ENCODE measurements at regions not wholly inside any gene's neighbourhood (a gene's known extent, or its start where the extent isn't known, plus 50 kb on each side); places are given as distances from the start of the nearest gene placed in this dataset.

GRCh38 chr12:27183342-27183741 is 60.7 kb upstream of the STK38L start:
- H3K4me1 ChIP-seq (ENCODE audit: control insufficient read depth, insufficient read depth, low read length) = no peaks in the 10 kb centered on the region
- peaks cover 18% of the 10 kb centered on the region for H3K27me3 ChIP-seq (ENCODE audit: control insufficient read depth, insufficient read depth, low read length)
- H3K36me3 ChIP-seq (ENCODE audit: control insufficient read depth, insufficient read depth, low read length) = no peaks in the 10 kb centered on the region
- in situ Hi-C loops (cut with HindIII; ENCODE audit: low pct_unique_long_range_greater_than_20kb, low sequenced_read_pairs) (no loop called here), intact Hi-C loops (cut with micrococcal nuclease; ENCODE audit: unreplicated experiment) (no loop called here)
- ATAC-seq (no peak), DNase-seq (ENCODE audit: low read depth, low spot score) (no peak)
- BruUV-seq (replicated peaks) = no TSS peak
- H3K27ac ChIP-seq (ENCODE audit: low read length) = no peak overlapping the region
- no peaks in the 10 kb centered on the region for H3K9me3 ChIP-seq (ENCODE audit: control insufficient read depth, insufficient read depth, low read depth, low read length)
- CTCF ChIA-PET = no interaction called here
- TF ChIP-seq REST (IDR thresholded peaks at IDR 0.05; ENCODE audit: insufficient read depth in 1 of 2, low read depth in 2 of 2, low read length in 1 of 2) (no peak), SIN3A (IDR thresholded peaks at IDR 0.05; ENCODE audit: borderline replicate concordance, insufficient read depth, low read depth, low read length) (no peak), TCF7L2 (IDR thresholded peaks at IDR 0.05; ENCODE audit: low read depth, low read length) (no peak), CTCF (IDR thresholded peaks at IDR 0.05) (no peak), POLR2AphosphoS5 (IDR thresholded peaks at IDR 0.05; ENCODE audit: low read depth, low read length) (no peak)
- H3K4me3 ChIP-seq (ENCODE audit: low read depth in 2 of 2, low read length in 2 of 2) = no peak overlapping the region
- POLR2A ChIA-PET = no interaction called here

GRCh38 chr12:27185234-27186021 is 58.7 kb upstream of the STK38L start:
- in situ Hi-C loops (cut with HindIII; ENCODE audit: low pct_unique_long_range_greater_than_20kb, low sequenced_read_pairs) (no loop called here), intact Hi-C loops (cut with micrococcal nuclease; ENCODE audit: unreplicated experiment) (no loop called here)
- no TSS peak for BruUV-seq (replicated peaks)
- H3K4me3 ChIP-seq (ENCODE audit: low read depth in 2 of 2, low read length in 2 of 2) = no peak overlapping the region
- ATAC-seq (no peak), DNase-seq (ENCODE audit: low read depth, low spot score) (no peak)
- no peak overlapping the region for H3K27ac ChIP-seq (ENCODE audit: low read length)
- H3K4me1 ChIP-seq (ENCODE audit: control insufficient read depth, insufficient read depth, low read length) = no peaks in the 10 kb centered on the region
- ChIA-PET CTCF (no interaction called here), POLR2A (interaction anchor here (0.6 kb wide), 1 partner anchor 116 kb away, joined by 3 read pairs; no protein-coding TSS in a partner anchor)
- H3K9me3 ChIP-seq (ENCODE audit: control insufficient read depth, insufficient read depth, low read depth, low read length) = no peaks in the 10 kb centered on the region
- TF ChIP-seq CTCF (IDR thresholded peaks at IDR 0.05) (no peak), POLR2AphosphoS5 (IDR thresholded peaks at IDR 0.05; ENCODE audit: low read depth, low read length) (no peak), REST (IDR thresholded peaks at IDR 0.05; ENCODE audit: insufficient read depth in 1 of 2, low read depth in 2 of 2, low read length in 1 of 2) (no peak), TCF7L2 (IDR thresholded peaks at IDR 0.05; ENCODE audit: low read depth, low read length) (no peak), SIN3A (IDR thresholded peaks at IDR 0.05; ENCODE audit: borderline replicate concordance, insufficient read depth, low read depth, low read length) (no peak)
- no peaks in the 10 kb centered on the region for H3K36me3 ChIP-seq (ENCODE audit: control insufficient read depth, insufficient read depth, low read length)
- no peaks in the 10 kb centered on the region for H3K27me3 ChIP-seq (ENCODE audit: control insufficient read depth, insufficient read depth, low read length)

All from Panc1 (cell line).